ENCODE measurements at regions not wholly inside any gene's neighbourhood (a gene's known extent, or its start where the extent isn't known, plus 50 kb on each side); places are given as distances from the start of the nearest gene placed in this dataset.

DNA sequence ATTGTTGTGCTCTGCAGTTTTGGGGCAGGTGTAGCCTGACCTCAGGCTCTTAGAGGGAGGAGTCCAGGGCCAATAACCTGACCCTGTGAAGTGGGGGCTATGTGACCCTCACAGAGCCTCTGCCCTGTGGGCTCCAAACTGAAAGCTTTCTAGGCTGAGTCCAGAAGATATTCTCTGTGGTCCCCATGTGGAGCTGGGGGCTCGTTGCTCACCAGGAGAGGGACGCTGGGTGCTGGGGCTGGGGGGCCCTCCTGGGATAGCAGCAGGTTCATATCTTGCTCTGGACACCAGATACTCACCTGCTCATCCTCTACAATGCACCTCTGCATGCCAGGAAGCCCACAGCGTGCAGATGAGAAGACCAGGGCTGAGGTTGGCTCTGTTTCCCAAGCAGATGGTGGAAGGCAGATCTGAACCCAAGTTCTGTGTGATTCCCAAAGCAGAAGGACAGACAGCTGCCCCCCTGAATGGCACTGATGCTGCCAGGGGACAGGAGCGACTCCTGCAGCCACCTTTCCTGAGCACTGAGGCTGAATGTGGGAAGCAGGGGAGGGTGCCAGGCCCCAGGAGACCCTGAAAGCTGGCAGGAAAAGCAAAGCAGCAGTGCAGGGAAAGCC is 1022.0 kb downstream of the TBC1D22A start:
- Histone ChIP-seq H3K4ac (ENCODE audit: low read length) (no peak overlapping the region), H2BK12ac (ENCODE audit: low read length) (no peak overlapping the region), H2AFZ (ENCODE audit: low read length) (no peak overlapping the region), H3K27ac (replicated peaks; ENCODE audit: low read length) (no peak overlapping the region), H3K36me3 (replicated peaks in 1 of 2; ENCODE audit: control insufficient read depth in 2 of 2, insufficient read depth in 2 of 2, low read length in 2 of 2) (no peaks in the 10 kb centered on the region), H3K27me3 (ENCODE audit: control insufficient read depth in 3 of 3, insufficient read depth in 3 of 3, low read depth in 1 of 3, low read length in 3 of 3) (no peaks in the 10 kb centered on the region), H3K4me1 (ENCODE audit: control insufficient read depth in 2 of 2, insufficient read depth in 1 of 2, low read depth in 1 of 2, low read length in 2 of 2) (peaks cover 0 to 9% of the 10 kb centered on the region in 2 donors), H3K23ac (ENCODE audit: low read depth, low read length, poor library complexity) (no peak overlapping the region), H3K18ac (ENCODE audit: low read length) (no peak overlapping the region), H2AK5ac (ENCODE audit: low read depth, low read length) (no peak overlapping the region), H2BK120ac (ENCODE audit: low read depth, low read length) (no peak overlapping the region), H3K9me3 (replicated peaks in 1 of 2; ENCODE audit: control insufficient read depth in 2 of 2, insufficient read depth in 1 of 2, low read depth in 1 of 2, low read length in 2 of 2) (peaks cover 0 to 3% of the 10 kb centered on the region in 2 donors), H4K8ac (ENCODE audit: low read depth, low read length) (no peak overlapping the region), H4K91ac (ENCODE audit: low read depth, low read length, poor library complexity) (no peak overlapping the region), H3K14ac (ENCODE audit: low read length) (no peak overlapping the region), H3K4me2 (ENCODE audit: insufficient read depth, low read length, poor library complexity, severe bottlenecking) (no peak overlapping the region), H3K4me3 (ENCODE audit: low read length in 2 of 2) (no peak overlapping the region), H3K79me1 (ENCODE audit: low read depth, low read length) (no peaks in the 10 kb centered on the region), H3K9ac (ENCODE audit: low read depth, low read length, poor library complexity) (no peak overlapping the region), H2BK15ac (ENCODE audit: low read length) (no peak overlapping the region), H2BK5ac (ENCODE audit: low read length) (no peak overlapping the region)
- no CpG with 5 or more reads among the region's 4 CpGs for WGBS, 2 donors (ENCODE audit: extremely low coverage in 2 of 2, insufficient read length in 2 of 2, insufficient replicate concordance in 1 of 2)
- no peak for DNase-seq (ENCODE audit: low spot score)

DNA sequence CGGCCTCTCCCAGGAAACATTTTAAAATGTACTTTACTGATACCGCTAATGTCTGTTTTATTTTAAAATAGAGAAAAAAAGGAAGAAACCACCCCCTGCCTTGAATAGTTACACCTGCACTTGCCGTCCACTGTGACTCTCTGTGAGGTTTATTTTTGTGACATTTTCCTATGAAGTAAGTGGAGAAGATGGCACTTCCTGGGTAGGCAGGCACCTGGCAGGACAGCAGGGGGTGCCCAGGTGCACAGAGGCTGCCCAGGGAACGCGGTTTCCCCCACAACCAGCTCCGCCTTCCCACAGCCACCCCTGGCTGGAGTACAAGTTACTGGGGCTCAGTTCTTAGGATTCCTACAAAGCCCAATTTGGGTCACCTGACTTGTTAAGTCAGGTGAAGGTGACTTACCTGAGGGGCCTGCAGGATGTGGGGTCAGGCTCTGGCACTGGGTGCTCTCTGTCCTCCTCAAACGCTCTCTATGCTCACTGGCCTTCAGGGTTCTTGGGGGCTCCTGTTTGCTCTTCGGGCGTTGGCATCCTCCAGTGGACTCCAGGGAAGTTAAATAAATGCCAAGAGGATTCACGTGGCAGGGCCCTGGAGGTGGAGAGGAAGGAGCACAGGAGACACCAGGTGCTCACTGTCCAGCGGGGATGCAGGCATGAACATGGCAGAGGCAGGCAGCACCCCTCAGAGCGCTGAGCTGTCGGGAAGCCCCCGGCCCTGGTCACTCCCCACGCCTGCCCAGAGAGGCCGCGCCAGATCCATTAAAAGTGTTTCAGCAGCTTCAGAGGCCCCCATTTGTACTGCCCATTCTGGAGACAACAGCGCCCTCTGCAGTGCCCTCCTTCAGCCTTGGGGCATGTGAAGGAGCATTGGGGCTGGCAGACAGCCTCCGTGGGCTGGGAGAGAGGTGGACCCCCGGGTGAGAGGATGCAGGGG is 1021.2 kb downstream of the TBC1D22A start:
- no peak overlapping the region for H3K27ac ChIP-seq (replicated peaks; ENCODE audit: low read length)
- no peak overlapping the region for H2BK15ac ChIP-seq (ENCODE audit: low read length)
- WGBS, 2 donors (ENCODE audit: extremely low coverage in 2 of 2, insufficient read length in 2 of 2, insufficient replicate concordance in 1 of 2): no CpG with 5 or more reads among the region's 20 CpGs
- no peaks in the 10 kb centered on the region for H3K36me3 ChIP-seq (replicated peaks in 1 of 2; ENCODE audit: control insufficient read depth in 2 of 2, insufficient read depth in 2 of 2, low read length in 2 of 2)
- H3K14ac ChIP-seq (ENCODE audit: low read length): no peak overlapping the region
- no peak for DNase-seq (ENCODE audit: low spot score)
- no peak overlapping the region for H2AFZ ChIP-seq (ENCODE audit: low read length)
- no peak overlapping the region for H3K23ac ChIP-seq (ENCODE audit: low read depth, low read length, poor library complexity)
- no peaks in the 10 kb centered on the region for H3K27me3 ChIP-seq (ENCODE audit: control insufficient read depth in 3 of 3, insufficient read depth in 3 of 3, low read depth in 1 of 3, low read length in 3 of 3)
- H3K9me3 ChIP-seq (replicated peaks in 1 of 2; ENCODE audit: control insufficient read depth in 2 of 2, insufficient read depth in 1 of 2, low read depth in 1 of 2, low read length in 2 of 2): peaks cover 0 to 3% of the 10 kb centered on the region in 2 donors
- no peaks in the 10 kb centered on the region for H3K79me1 ChIP-seq (ENCODE audit: low read depth, low read length)
- peaks cover 0 to 9% of the 10 kb centered on the region in 2 donors for H3K4me1 ChIP-seq (ENCODE audit: control insufficient read depth in 2 of 2, insufficient read depth in 1 of 2, low read depth in 1 of 2, low read length in 2 of 2)
- no peak overlapping the region for H2BK120ac ChIP-seq (ENCODE audit: low read depth, low read length)
- no peak overlapping the region for H3K4ac ChIP-seq (ENCODE audit: low read length)
- H4K91ac ChIP-seq (ENCODE audit: low read depth, low read length, poor library complexity): no peak overlapping the region
- no peak overlapping the region for H2AK5ac ChIP-seq (ENCODE audit: low read depth, low read length)
- no peak overlapping the region for H2BK12ac ChIP-seq (ENCODE audit: low read length)
- peak overlapping the region; percentile 67 for H3K18ac ChIP-seq (ENCODE audit: low read length)
- no peak overlapping the region for H3K4me3 ChIP-seq (ENCODE audit: low read length in 2 of 2)
- no peak overlapping the region for H2BK5ac ChIP-seq (ENCODE audit: low read length)
- no peak overlapping the region for H3K9ac ChIP-seq (ENCODE audit: low read depth, low read length, poor library complexity)
- no peak overlapping the region for H4K8ac ChIP-seq (ENCODE audit: low read depth, low read length)
- H3K4me2 ChIP-seq (ENCODE audit: insufficient read depth, low read length, poor library complexity, severe bottlenecking): no peak overlapping the region

DNA sequence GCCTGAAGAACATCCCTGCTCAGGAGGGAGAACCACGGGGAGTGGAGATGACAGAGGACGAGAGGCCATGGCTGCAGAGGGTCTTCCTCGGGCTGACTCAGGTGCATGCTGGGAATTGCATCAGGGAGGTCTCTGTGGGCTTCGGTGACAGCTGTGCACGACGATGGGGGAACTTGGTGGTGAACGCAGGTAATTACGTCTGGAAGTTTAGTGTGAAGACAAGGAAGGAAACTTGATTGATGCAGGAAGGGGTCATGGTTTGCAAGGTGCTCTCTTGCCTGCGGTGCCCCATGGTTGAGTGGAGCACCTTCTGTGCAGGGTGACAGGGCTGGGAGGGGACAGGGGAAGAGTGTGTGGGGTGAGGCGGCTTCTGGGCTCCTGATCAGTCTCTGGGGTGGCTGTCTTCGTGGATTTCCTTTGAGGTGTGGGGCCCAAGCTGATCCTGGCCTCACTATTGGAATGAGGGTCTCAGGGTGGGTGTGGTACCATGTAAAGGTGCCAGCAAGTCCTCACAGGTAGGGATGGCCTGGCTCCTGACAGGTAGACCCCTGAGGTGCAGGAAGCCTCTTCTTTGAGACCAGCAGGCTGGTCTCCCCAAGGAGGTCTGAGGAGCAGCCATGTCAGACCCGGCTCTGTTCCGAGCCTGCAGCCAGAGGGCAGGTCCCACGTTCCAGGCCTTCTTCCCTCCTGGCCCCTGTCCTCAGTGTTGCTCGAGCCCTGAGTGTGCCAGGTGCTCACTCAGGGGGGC is 1020.1 kb downstream of the TBC1D22A start:
- Histone ChIP-seq H3K4me3 (ENCODE audit: low read length in 2 of 2) (no peak overlapping the region), H2BK15ac (ENCODE audit: low read length) (peak overlapping the region; percentile 31), H3K4ac (ENCODE audit: low read length) (no peak overlapping the region), H3K14ac (ENCODE audit: low read length) (no peak overlapping the region), H3K9ac (ENCODE audit: low read depth, low read length, poor library complexity) (no peak overlapping the region), H3K18ac (ENCODE audit: low read length) (no peak overlapping the region), H2BK120ac (ENCODE audit: low read depth, low read length) (no peak overlapping the region), H2BK12ac (ENCODE audit: low read length) (no peak overlapping the region), H3K27ac (replicated peaks; ENCODE audit: low read length) (no peak overlapping the region), H4K8ac (ENCODE audit: low read depth, low read length) (no peak overlapping the region), H2BK5ac (ENCODE audit: low read length) (no peak overlapping the region), H3K27me3 (ENCODE audit: control insufficient read depth in 3 of 3, insufficient read depth in 3 of 3, low read depth in 1 of 3, low read length in 3 of 3) (no peaks in the 10 kb centered on the region), H3K36me3 (replicated peaks in 1 of 2; ENCODE audit: control insufficient read depth in 2 of 2, insufficient read depth in 2 of 2, low read length in 2 of 2) (no peaks in the 10 kb centered on the region), H3K23ac (ENCODE audit: low read depth, low read length, poor library complexity) (no peak overlapping the region), H3K79me1 (ENCODE audit: low read depth, low read length) (no peaks in the 10 kb centered on the region), H2AFZ (ENCODE audit: low read length) (no peak overlapping the region), H2AK5ac (ENCODE audit: low read depth, low read length) (no peak overlapping the region), H4K91ac (ENCODE audit: low read depth, low read length, poor library complexity) (no peak overlapping the region), H3K4me1 (ENCODE audit: control insufficient read depth in 2 of 2, insufficient read depth in 1 of 2, low read depth in 1 of 2, low read length in 2 of 2) (peaks cover 0 to 4% of the 10 kb centered on the region in 2 donors), H3K9me3 (replicated peaks in 1 of 2; ENCODE audit: control insufficient read depth in 2 of 2, insufficient read depth in 1 of 2, low read depth in 1 of 2, low read length in 2 of 2) (peaks cover 0 to 3% of the 10 kb centered on the region in 2 donors), H3K4me2 (ENCODE audit: insufficient read depth, low read length, poor library complexity, severe bottlenecking) (no peak overlapping the region)
- WGBS, 2 donors (ENCODE audit: extremely low coverage in 2 of 2, insufficient read length in 2 of 2, insufficient replicate concordance in 1 of 2): no CpG with 5 or more reads among the region's 15 CpGs
- DNase-seq (ENCODE audit: low spot score): no peak
